GM18507 (cell line): ENCODE measurements at regions not wholly inside any gene's neighbourhood (a gene's known extent, or its start where the extent isn't known, plus 50 kb on each side); places are given as distances from the start of the nearest gene placed in this dataset.

Experiments used
- DNase-seq: peaks from one replicate; pipeline ENCODE4 v3.0.0; 2011; ENCODE audit warnings: low read depth; ENCODE audit not compliant: insufficient read length; ENCODE audit errors: extremely low spot score
- FAIRE-seq: peaks from 2 replicates; lab custom pipeline; 2011; peaks lifted over from hg19 to GRCh38; lab: Jason Lieb, UNC

- no peak for FAIRE-seq
- DNase-seq = no peak
Measured at GRCh38 chr2:150882751-150883612, 378.7 kb downstream of the RBM43 start.

GRCh38 chr2:150880986-150881385 is 380.7 kb downstream of the RBM43 start:
- FAIRE-seq = no peak
- DNase-seq = no peak

- FAIRE-seq (no peak), DNase-seq (no peak)
Measured at GRCh38 chr2:150878356-150878755, 383.3 kb downstream of the RBM43 start.

GRCh38 chr2:150876251-150876950 is 385.3 kb downstream of the RBM43 start:
- DNase-seq (no peak), FAIRE-seq (no peak)

GRCh38 chr2:150873396-150873772 is 385.9 kb upstream of the RND3 start:
- no peak for DNase-seq
- FAIRE-seq = no peak

GRCh38 chr2:150872756-150873395 is 385.4 kb upstream of the RND3 start:
- FAIRE-seq (no peak), DNase-seq (no peak)

GRCh38 chr2:150866431-150866830 is 379.0 kb upstream of the RND3 start:
- no peak for DNase-seq
- FAIRE-seq = no peak

- DNase-seq = no peak
- FAIRE-seq = no peak
Measured at GRCh38 chr2:150863691-150864090, 376.2 kb upstream of the RND3 start.

GRCh38 chr2:150860301-150860700 is 372.8 kb upstream of the RND3 start:
- no peak for FAIRE-seq
- no peak for DNase-seq

- no peak for FAIRE-seq
- no peak for DNase-seq
Measured at GRCh38 chr2:150859877-150860276, 372.4 kb upstream of the RND3 start.

GRCh38 chr2:150859162-150859561 is 371.7 kb upstream of the RND3 start:
- no peak for FAIRE-seq
- DNase-seq = no peak

GRCh38 chr2:150858382-150858781 is 370.9 kb upstream of the RND3 start:
- no peak for DNase-seq
- FAIRE-seq = no peak

GRCh38 chr2:150856596-150857281 is 369.3 kb upstream of the RND3 start:
- FAIRE-seq (no peak), DNase-seq (no peak)

- FAIRE-seq = no peak
- no peak for DNase-seq
Measured at GRCh38 chr2:150853263-150853662, 365.8 kb upstream of the RND3 start.

- FAIRE-seq = no peak
- DNase-seq = no peak
Measured at GRCh38 chr2:150850641-150851040, 363.2 kb upstream of the RND3 start.

- DNase-seq = no peak
- no peak for FAIRE-seq
Measured at GRCh38 chr2:150847578-150847977, 360.1 kb upstream of the RND3 start.

GRCh38 chr2:150846691-150847090 is 359.2 kb upstream of the RND3 start:
- no peak for DNase-seq
- FAIRE-seq = no peak

GRCh38 chr2:150832686-150833085 is 345.2 kb upstream of the RND3 start:
- no peak for FAIRE-seq

GRCh38 chr2:150824118-150824517 is 336.7 kb upstream of the RND3 start:
- DNase-seq (no peak), FAIRE-seq (no peak)

More at GRCh38 chr2:150832686-150833085, 345.2 kb upstream of the RND3 start:
- DNase-seq = no peak

- DNase-seq (no peak), FAIRE-seq (no peak)
Measured at GRCh38 chr2:150817422-150817821, 330.0 kb upstream of the RND3 start.
